Kidney (tissue), 13 donors: ENCODE measurements at regions not wholly inside any gene's neighbourhood (a gene's known extent, or its start where the extent isn't known, plus 50 kb on each side); places are given as distances from the start of the nearest gene placed in this dataset.
A peak's percentile ranks its signal among the peaks of the same experiment; 100 is the strongest.

Source experiments
- DNase-seq, 5 donors: peaks; one replicate each; pipeline ENCODE4 v3.0.0-alpha.2; 2013 to 2020
- FAIRE-seq: peaks from 2 replicates; lab custom pipeline; 2012; peaks lifted over from hg19 to GRCh38; lab: Jason Lieb, UNC
- H3K27ac ChIP-seq, 2 donors: one replicate each; pipeline ENCODE4 v1.7.0; 2013; ENCODE audit warnings: low read depth in 2 of 2, low read length in 2 of 2, inconsistent platforms in 1 of 2
- H3K27me3 ChIP-seq: one replicate; pipeline ENCODE4 v1.7.1; 2013; ENCODE audit warnings: low read length, inconsistent platforms; ENCODE audit not compliant: control insufficient read depth, insufficient read depth
- H3K36me3 ChIP-seq, 3 donors: one replicate each; pipeline versions ENCODE4 v1.7.0 to v1.7.1; 2013; ENCODE audit warnings: low read length in 3 of 3, control low read depth in 1 of 3, inconsistent platforms in 1 of 3; ENCODE audit not compliant: insufficient read depth in 3 of 3, control insufficient read depth in 2 of 3
- H3K4me1 ChIP-seq, 3 donors: one replicate each; pipeline versions ENCODE4 v1.7.0 to v1.7.1; 2013; ENCODE audit warnings: low read length in 3 of 3, inconsistent platforms in 1 of 3, low read depth in 1 of 3; ENCODE audit not compliant: control insufficient read depth in 2 of 3, insufficient read depth in 2 of 3
- H3K4me3 ChIP-seq, 3 donors: one replicate each; pipeline versions ENCODE4 v1.7.0 to v1.8.1; 2013; ENCODE audit warnings: low read length in 3 of 3, control low read depth in 1 of 3, inconsistent platforms in 1 of 3
- H3K9ac ChIP-seq, 3 donors: one replicate each; pipeline versions ENCODE4 v1.7.0 to v1.7.1; 2013; ENCODE audit warnings: low read length in 3 of 3, control low read depth in 1 of 3, inconsistent platforms in 1 of 3
- H3K9me3 ChIP-seq, 3 donors: one replicate each; pipeline versions ENCODE4 v1.7.0 to v1.7.1; 2013; ENCODE audit warnings: low read length in 3 of 3, control low read depth in 1 of 3, inconsistent platforms in 1 of 3; ENCODE audit not compliant: control insufficient read depth in 2 of 3, insufficient read depth in 1 of 3
- CTCF ChIP-seq: IDR thresholded peaks from 3 replicates; pipeline ENCODE4 v1.5.1; 2012; ENCODE audit warnings: mild to moderate bottlenecking, moderate library complexity, borderline replicate concordance; ENCODE audit not compliant: insufficient read depth; ENCODE audit errors: extremely low read depth
- intact Hi-C: fragments of 100-400 bp; cut with DNase I; formaldehyde crosslinking; loops from one replicate; pipeline ENCODE4 v1.11.1; 2022
- donor health status: control.
- donor health status: control.
- donor health status: control.
- donor health status: control.
- donor health status: control.
- donor health status: DM: yes; HTN: yes; CAD: no.
- donor health status: Normal renal cell carcinoma (clear cell type).

DNA sequence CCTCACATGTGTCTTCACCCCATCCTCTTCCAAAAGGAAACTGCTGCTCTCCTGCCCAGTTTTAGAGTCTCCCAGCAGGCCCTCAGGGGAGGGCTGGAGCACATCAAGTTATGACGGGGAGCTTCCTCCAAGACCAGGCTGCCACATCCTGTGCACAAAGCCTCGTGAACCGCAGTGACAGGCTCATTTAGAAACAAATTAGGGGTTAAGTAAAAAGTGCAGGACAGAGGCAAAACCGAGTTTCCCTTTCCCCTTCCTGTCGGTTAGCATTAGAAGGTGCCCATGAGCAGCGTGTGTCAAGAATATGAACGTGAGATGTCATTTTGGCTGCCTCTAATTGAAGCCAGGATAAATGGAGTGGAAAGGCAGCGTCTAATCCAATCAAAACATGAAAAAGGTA lies 199.7 kb downstream of the ARRDC4 start:
- DNase-seq (peak in 2 of 5 donors; percentile 12 to 46), FAIRE-seq (no peak)
- intact Hi-C loops, result no loop called here
- Histone ChIP-seq H3K9me3 (no peaks in the 10 kb centered on the region), H3K36me3 (no peaks in the 10 kb centered on the region), H3K27me3 (no peaks in the 10 kb centered on the region), H3K4me3 (no peak overlapping the region), H3K9ac (no peak overlapping the region), H3K4me1 (no peaks in the 10 kb centered on the region), H3K27ac (no peak overlapping the region)
- TF ChIP-seq CTCF, result no peak

DNA sequence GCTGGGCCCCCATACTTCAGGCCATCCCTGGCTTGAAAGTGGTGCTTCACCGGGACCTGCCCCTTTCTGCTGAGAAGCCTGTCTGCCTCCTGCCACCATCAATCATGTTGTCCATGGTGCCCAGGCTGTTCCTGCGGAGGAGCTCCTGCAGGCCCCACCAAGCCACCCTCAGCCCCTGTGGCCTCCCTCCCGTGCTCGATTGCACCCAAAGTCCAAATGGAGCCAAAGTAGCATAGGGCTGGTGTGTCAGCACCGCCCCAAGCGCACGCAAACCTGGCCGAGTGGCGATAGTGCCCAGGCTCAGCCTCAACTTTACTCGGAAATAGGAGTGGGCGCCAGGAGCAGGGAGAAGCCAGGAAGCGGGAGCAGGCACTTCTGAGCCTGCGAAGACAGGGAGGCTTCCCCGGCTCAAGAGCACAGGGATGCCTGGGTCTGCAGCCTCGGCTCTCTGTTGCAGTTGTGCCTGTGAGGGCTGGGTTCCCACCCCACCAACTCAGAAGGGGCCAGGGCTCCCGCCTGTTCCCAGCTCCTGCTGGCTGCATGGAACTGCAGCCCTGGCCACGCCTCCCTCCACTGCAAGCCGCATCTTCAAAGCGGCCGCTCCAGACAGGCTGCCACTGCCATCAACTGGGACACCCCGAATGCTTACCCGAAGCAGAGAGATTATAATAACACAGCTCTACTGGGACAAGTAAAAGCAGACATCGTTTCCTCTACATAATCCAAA lies 203.0 kb downstream of the ARRDC4 start:
- Histone ChIP-seq H3K36me3 (no peaks in the 10 kb centered on the region), H3K9me3 (no peaks in the 10 kb centered on the region), H3K4me1 (no peaks in the 10 kb centered on the region), H3K9ac (no peak overlapping the region), H3K4me3 (no peak overlapping the region), H3K27ac (no peak overlapping the region), H3K27me3 (no peaks in the 10 kb centered on the region)
- TF ChIP-seq CTCF, result no peak
- FAIRE-seq, result no peak
- intact Hi-C loops, result no loop called here
- peak in 1 of 5 donors; percentile 72 for DNase-seq

DNA sequence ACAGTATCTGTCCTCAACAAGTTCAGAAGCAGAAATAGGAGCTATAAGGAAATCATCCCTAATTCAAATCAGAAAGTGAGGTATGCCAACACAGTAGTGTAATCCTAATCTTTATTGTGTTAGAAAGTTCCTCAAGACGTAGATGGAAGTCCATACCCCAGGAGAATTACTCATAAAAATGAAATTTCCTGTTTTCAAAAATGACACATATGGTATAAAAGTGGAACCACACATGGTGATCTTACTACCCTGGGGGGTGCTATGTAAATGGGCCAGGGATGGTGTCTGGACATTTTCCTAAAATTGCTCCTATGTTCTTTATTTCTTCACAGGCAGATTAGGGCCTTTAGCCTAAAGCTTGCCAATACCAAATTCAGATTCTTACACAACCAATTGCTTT lies 204.1 kb downstream of the ARRDC4 start:
- DNase-seq (no peak), FAIRE-seq (no peak)
- no peaks in the 10 kb centered on the region for H3K36me3 ChIP-seq
- no peak for TF ChIP-seq CTCF
- no peaks in the 10 kb centered on the region for H3K9me3 ChIP-seq
- no peak overlapping the region for H3K4me3 ChIP-seq
- H3K27ac ChIP-seq, result no peak overlapping the region
- H3K4me1 ChIP-seq, result no peaks in the 10 kb centered on the region
- intact Hi-C loops, result no loop called here
- no peak overlapping the region for H3K9ac ChIP-seq
- no peaks in the 10 kb centered on the region for H3K27me3 ChIP-seq

DNA sequence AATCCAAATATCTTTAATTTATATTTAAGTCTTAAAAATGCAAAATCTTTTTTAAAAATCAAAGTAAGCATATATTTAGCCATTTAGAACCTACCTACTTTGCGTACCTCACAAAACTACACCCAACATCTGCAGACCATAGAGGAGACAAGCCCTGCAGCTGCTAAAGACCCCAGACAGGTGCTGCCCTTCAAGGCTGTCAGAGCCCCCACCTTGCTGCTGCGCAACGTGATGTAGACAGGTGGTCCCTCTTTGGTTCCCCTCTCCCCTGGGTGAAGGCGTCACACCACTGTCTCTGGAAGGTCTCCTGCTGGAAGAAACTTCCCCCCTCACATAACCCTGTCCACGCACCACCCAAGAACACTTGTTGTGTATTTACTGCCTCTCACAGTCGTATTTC lies 204.5 kb downstream of the ARRDC4 start:
- H3K9ac ChIP-seq, result no peak overlapping the region
- TF ChIP-seq CTCF, result no peak
- intact Hi-C loops, result no loop called here
- no peak for DNase-seq
- H3K9me3 ChIP-seq, result no peaks in the 10 kb centered on the region
- H3K27ac ChIP-seq, result no peak overlapping the region
- H3K4me3 ChIP-seq, result no peak overlapping the region
- no peaks in the 10 kb centered on the region for H3K4me1 ChIP-seq
- FAIRE-seq, result no peak
- H3K36me3 ChIP-seq, result no peaks in the 10 kb centered on the region
- H3K27me3 ChIP-seq, result no peaks in the 10 kb centered on the region
